Tibial artery (tissue), 4 donors: ENCODE measurements at regions not wholly inside any gene's neighbourhood (a gene's known extent, or its start where the extent isn't known, plus 50 kb on each side); places are given as distances from the start of the nearest gene placed in this dataset.

Source experiments
- DNase-seq, 2 donors: peaks; one replicate each; pipeline ENCODE4 v3.0.0-alpha.2; 2019
- H3K27ac ChIP-seq, 2 donors: fragments of 200-600 bp; sonication (generic) in 1 of 2; 1 replicate in 1 of 2; 2 replicates in 1 of 2; pipeline ENCODE4 v1.5.1; 2018 to 2019; ENCODE audit warnings: mild to moderate bottlenecking in 1 of 2
- H3K27me3 ChIP-seq, 2 donors: fragments of 200-600 bp; sonication (generic) in 1 of 2; one replicate each; pipeline versions ENCODE4 v1.5.1 to v1.6.0; 2016 to 2019
- H3K36me3 ChIP-seq, 3 donors: fragments of 200-600 bp; sonication (generic) in 2 of 3; one replicate each; pipeline ENCODE4 v1.5.1; 2016 to 2019; ENCODE audit warnings: mild to moderate bottlenecking in 2 of 3
- H3K4me1 ChIP-seq, 4 donors: fragments of 200-600 bp; sonication (generic) in 2 of 4; 1 replicate in 3 of 4; 2 replicates in 1 of 4; pipeline ENCODE4 v1.5.1; 2016 to 2019
- H3K4me3 ChIP-seq, 2 donors: fragments of 200-600 bp; sonication (generic) in 1 of 2; 1 replicate in 1 of 2; 2 replicates in 1 of 2; pipeline ENCODE4 v1.5.1; 2018 to 2019; ENCODE audit warnings: mild to moderate bottlenecking in 2 of 2
- H3K9me3 ChIP-seq, 3 donors: fragments of 200-600 bp; sonication (generic) in 1 of 3; one replicate each; pipeline ENCODE4 v1.5.1; 2016 to 2019
- CTCF ChIP-seq, 2 experiments: fragments of 200-600 bp in 1 of 2; fragments of 450-650 bp in 1 of 2; IDR thresholded peaks; one replicate each; pipeline ENCODE4 v1.5.1; 2017 to 2019; ENCODE audit warnings: antibody characterized with exemption in 2 of 2, mild to moderate bottlenecking in 1 of 2, moderate library complexity in 1 of 2
- intact Hi-C: fragments of 100-400 bp; cut with DNase I; formaldehyde crosslinking; loops from one replicate; pipeline ENCODE4 v1.15.0; 2023; ENCODE audit warnings: low total_unique reads

- Histone ChIP-seq H3K4me3 (no peak overlapping the region), H3K4me1 (peaks cover 0 to 74% (median 44%) of the 10 kb centered on the region in 4 donors), H3K9me3 (no peaks in the 10 kb centered on the region), H3K36me3 (no peaks in the 10 kb centered on the region), H3K27me3 (no peaks in the 10 kb centered on the region), H3K27ac (peak overlapping the region; percentile 25 to 75)
- no peak for DNase-seq
- intact Hi-C loops = no loop called here
- no peak for TF ChIP-seq CTCF (IDR thresholded peaks at IDR 0.05)
Measured at GRCh38 chr13:31891472-31891871, 140.1 kb upstream of the FRY start.

- Histone ChIP-seq H3K27me3 (no peaks in the 10 kb centered on the region), H3K4me3 (no peak overlapping the region), H3K4me1 (peaks cover 0 to 81% (median 43%) of the 10 kb centered on the region in 4 donors), H3K27ac (peak overlapping the region; percentile 73 to 75), H3K36me3 (no peaks in the 10 kb centered on the region), H3K9me3 (no peaks in the 10 kb centered on the region)
- DNase-seq = no peak
- TF ChIP-seq CTCF (IDR thresholded peaks at IDR 0.05) = no peak
- intact Hi-C loops = no loop called here
Measured at GRCh38 chr13:31894931-31895330, 136.6 kb upstream of the FRY start.

- intact Hi-C loops = no loop called here
- peaks cover 0 to 75% (median 39%) of the 10 kb centered on the region in 4 donors for H3K4me1 ChIP-seq
Measured at GRCh38 chr13:31895691-31896090, 135.9 kb upstream of the FRY start.

GRCh38 chr13:31896427-31896826 lies 135.1 kb upstream of the FRY start:
- peak overlapping the region; percentile 73 to 75 for H3K27ac ChIP-seq
- H3K4me3 ChIP-seq = no peak overlapping the region
- no peaks in the 10 kb centered on the region for H3K9me3 ChIP-seq
- no peaks in the 10 kb centered on the region for H3K27me3 ChIP-seq
- no peak for TF ChIP-seq CTCF (IDR thresholded peaks at IDR 0.05)
- H3K36me3 ChIP-seq = no peaks in the 10 kb centered on the region
- DNase-seq = peak; percentile 48 to 76
- H3K4me1 ChIP-seq = peaks cover 0 to 68% (median 35%) of the 10 kb centered on the region in 4 donors
- intact Hi-C loops = no loop called here

More at GRCh38 chr13:31895691-31896090, 135.9 kb upstream of the FRY start:
- H3K27ac ChIP-seq = peak overlapping the region; percentile 73 to 75
- H3K27me3 ChIP-seq = no peaks in the 10 kb centered on the region
- TF ChIP-seq CTCF (IDR thresholded peaks at IDR 0.05) = no peak
- H3K36me3 ChIP-seq = no peaks in the 10 kb centered on the region
- DNase-seq = no peak
- H3K4me3 ChIP-seq = no peak overlapping the region
- H3K9me3 ChIP-seq = no peaks in the 10 kb centered on the region

GRCh38 chr13:31898378-31899071 lies 133.0 kb upstream of the FRY start:
- intact Hi-C loops = no loop called here
- no peak for DNase-seq
- Histone ChIP-seq H3K4me3 (no peak overlapping the region), H3K36me3 (no peaks in the 10 kb centered on the region), H3K9me3 (no peaks in the 10 kb centered on the region), H3K27ac (peak overlapping the region; percentile 73 to 75), H3K27me3 (no peaks in the 10 kb centered on the region), H3K4me1 (peaks cover 0 to 70% (median 34%) of the 10 kb centered on the region in 4 donors)
- TF ChIP-seq CTCF (IDR thresholded peaks at IDR 0.05) = no peak
